Activated CD8-positive, alpha-beta memory T cell treated with anti-CD3 and anti-CD28 coated beads, Interleukin-2, amount 50 U/mL, for 4 hours (primary cell): ENCODE measurements at regions not wholly inside any gene's neighbourhood (a gene's known extent, or its start where the extent isn't known, plus 50 kb on each side); places are given as distances from the start of the nearest gene placed in this dataset.

ENCODE experiments used
- DNase-seq: peaks from one replicate; pipeline ENCODE4 v3.0.0-alpha.2; 2020

GRCh38 chr18:47530695-47531094 is 279.2 kb upstream of the SKOR2 start:
- no peak for DNase-seq

DNA sequence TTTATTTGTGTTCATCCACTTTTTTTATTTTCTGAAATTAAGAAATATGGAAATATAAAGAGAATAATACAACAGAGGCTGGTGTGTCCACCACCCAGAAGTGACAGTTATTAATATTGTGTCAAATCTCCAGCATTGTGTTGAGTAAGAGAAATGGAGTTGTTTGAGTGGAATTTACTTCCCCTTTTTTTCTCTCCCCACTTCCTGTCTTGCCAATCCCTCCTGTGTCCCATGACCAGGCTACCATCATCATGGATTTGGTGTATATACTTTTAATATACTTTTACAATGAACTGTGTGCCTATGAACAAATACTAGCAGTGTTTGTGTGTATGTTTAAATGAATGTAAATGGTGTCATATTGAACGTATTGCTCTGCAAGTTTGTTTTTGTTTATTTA is 276.9 kb upstream of the SKOR2 start:
- DNase-seq = no peak

- no peak for DNase-seq
Observed at GRCh38 chr18:47526147-47526546, 274.7 kb upstream of the SKOR2 start.

DNA sequence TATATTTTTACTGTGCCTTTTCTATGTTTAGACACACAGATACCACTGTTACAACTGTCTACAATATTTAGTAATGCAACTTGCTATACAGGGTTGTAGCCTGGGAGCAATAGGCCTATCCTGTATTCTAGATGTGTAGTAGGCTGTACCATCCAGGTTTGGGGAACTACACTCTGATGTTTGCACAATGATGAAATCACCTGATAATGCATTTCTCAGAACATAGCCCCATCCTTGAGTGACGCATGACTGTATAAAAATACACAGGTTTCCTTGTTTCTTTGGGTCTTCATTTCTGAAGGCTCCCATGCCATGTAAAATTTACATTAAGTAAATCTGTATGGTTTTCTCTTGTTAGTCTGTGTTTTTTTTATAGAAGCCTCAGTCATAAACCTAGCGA is 270.9 kb upstream of the SKOR2 start:
- DNase-seq = no peak

DNA sequence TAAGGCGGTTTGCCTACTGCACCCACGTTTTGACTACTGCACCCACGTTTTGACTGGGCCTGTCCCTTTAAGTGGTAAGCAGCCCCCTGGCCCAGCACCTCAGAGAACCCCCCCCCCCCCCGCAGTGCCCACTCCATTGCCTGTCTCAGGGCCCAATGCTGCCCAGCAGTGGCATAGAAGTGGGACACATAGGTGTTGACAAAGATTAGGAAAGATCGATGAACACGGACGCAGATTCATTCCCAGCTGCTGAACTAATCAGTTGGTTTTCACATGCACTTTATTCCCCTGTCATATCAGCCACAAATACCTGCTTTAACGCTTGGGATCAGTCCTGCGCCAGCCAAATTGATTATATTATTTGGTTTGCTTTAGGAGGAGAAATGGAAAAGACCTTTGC is 268.8 kb upstream of the SKOR2 start:
- DNase-seq = no peak

DNA sequence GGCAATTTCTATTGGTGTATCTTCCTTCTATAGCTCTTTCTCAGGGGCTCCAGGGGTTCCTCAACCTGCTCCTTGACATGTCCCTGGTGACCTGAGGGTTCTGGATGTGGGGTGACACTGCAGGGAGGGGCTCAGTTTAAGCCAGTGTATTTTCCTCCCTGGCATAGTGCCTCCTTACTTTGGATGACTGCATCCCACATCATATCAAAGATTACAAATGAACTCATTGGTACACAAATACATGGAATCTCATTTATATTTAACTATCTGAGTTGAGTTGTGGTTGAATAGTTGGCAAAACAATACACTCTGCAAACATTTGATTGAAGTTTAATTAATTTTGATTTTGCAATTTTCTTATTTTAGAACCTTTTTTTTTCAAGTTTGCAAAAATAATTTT is 268.2 kb upstream of the SKOR2 start:
- no peak for DNase-seq

- DNase-seq = no peak
Observed at GRCh38 chr18:47519277-47519676, 267.8 kb upstream of the SKOR2 start.

- DNase-seq = no peak
Observed at GRCh38 chr18:47513614-47514013, 262.2 kb upstream of the SKOR2 start.

DNA sequence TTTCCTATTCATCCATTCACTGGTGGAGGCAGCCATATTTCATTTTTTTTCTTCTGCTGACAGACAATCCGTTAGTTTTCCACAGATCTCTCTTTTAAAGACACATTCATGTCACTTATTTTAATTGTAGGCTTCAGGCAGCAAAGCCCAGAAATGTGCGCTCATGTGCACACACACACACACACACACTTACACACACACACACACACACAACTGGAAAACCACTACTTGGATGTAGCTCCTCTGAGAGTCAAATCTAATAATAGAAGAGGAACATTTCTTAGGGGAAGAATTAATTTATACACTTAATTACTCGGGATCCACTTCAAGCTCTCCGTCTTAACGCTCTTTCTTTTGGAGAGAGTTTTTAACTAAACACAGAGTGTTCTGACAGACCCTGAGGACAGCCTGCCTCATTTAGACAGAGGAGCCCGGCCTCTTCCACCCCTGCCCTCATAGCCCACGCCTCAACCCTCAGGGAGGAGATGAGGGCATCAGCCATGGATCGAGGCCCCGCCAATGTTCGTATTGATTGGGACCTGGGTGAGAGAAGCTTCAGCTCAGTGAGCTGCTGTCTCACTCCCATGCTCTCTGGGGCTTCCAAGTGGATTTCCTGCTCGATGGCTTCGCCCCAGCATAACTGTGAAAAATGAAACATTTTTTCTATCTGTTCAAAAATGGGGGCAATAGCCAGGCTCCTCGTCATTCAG is 261.4 kb upstream of the SKOR2 start:
- DNase-seq = no peak

DNA sequence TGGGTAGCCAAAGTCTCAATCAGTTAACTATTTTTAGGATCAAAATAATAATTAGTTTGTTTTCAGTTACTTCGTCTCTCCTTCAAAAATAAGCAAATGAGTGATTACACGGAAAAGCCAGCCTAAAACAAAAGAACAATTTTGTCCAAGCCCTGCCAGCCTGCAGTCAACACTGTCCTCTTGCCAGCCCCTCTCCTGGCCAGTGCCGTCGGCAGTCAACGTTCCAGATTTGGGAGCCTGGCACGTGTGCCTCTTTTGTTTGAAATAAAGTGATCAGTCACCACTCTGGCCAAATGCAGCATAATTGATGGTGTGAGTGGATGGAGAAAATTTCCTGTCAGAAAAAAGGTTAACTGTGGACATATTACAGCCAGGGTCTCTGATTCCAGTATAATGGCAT is 260.6 kb upstream of the SKOR2 start:
- no peak for DNase-seq

DNA sequence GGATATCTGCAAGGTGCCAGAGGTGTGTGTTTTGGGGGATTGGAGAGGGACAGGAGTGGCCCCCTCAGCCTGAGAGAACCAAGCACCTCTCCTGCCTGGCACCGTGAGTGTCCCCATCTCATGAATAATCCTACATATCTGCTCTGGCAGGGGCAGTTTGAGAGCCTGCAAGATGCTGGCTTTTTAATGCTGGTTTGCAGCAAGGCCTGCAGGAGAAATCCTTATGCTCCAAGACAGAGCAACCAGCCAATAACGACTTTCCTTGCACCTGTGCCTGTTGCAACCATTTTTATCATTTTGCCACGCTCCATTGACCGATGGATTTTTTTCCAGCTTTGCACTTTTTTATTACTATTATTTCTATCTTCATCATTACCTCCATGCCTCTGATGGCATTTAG is 259.4 kb upstream of the SKOR2 start:
- DNase-seq = no peak

DNA sequence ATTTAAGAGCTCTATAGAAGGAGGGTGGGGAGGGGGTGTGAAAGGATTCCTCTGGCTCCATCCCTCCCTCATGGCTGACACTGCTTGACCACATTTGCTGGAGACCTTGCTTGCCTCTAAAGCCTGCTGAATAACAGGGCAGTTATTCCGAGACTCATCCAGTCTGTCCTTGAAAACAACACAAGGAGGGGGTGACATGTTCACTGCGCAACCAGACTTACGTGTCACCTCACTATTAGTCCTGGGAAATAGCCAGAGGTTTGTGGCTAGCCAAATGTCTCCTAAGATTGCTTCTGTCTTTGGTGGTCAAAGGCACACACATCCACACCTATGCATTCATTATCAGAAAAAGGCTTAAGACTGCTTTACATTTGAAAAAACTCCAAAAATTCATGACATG is 256.2 kb upstream of the SKOR2 start:
- DNase-seq = no peak

GRCh38 chr18:47506897-47507296 is 255.4 kb upstream of the SKOR2 start:
- DNase-seq = no peak

DNA sequence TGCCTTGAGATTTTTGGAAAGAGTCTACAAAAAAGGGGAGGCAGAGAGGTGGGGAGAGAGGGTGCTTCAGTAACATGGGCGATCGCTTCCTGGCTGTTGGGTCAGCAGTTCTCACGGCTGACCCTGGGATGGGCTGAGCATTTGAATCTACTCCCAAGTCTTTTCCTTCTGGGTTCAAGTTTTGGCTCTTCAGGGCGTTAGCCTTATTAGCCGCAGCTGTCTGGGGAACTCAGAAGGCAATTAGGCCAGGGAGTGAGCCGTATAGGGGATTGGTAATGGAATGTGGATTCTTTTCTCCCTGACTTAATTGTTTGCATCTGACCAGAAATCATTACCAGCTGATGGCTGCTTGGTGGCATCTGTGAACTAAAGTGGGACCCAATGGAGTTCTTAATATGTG is 250.5 kb upstream of the SKOR2 start:
- no peak for DNase-seq

GRCh38 chr18:47500930-47501329 is 249.5 kb upstream of the SKOR2 start:
- DNase-seq = no peak

DNA sequence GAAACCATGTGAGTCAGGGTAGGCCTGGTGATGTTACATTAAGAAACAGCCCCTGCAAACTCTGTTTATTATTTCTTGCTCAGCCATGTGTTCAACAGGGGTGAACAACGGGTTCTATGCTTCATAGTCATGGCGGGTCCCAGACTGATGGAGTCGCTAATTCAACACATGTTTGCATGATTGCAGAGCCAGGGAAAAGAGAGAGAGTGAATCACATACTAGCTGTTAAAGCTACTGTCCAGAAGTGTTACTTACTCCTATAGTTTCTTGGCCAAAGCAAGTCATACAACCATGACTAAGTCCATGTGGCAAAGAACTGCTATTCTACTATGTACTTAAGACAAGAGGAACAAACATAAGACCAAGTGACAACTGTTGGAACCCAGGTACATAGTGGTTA is 241.2 kb upstream of the SKOR2 start:
- no peak for DNase-seq

GRCh38 chr18:47490882-47491281 is 239.4 kb upstream of the SKOR2 start:
- no peak for DNase-seq

GRCh38 chr18:47485221-47485797 is 233.8 kb upstream of the SKOR2 start:
- no peak for DNase-seq

GRCh38 chr18:47484068-47484467 is 232.6 kb upstream of the SKOR2 start:
- DNase-seq = no peak

DNA sequence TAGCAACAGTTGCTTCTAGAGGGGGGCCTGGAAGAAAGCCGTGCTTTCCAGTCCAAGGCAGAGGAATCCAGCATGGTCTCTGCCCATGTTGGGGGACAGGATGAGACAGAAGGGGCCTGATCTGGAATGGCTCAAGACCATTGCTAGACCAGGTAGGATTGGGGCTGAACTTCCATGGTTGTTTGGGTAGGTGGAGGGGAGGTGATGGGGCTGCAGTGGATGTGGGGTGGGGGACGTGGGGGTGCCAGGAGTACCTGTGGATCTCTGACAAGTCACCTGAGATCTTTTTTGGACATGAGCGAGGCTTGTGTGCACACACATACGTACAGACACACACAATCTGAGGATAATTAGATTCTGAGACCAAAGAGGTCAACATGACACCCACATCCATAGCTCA is 228.7 kb upstream of the SKOR2 start:
- DNase-seq = no peak

- DNase-seq = no peak
Observed at GRCh38 chr18:47471784-47472183, 220.3 kb upstream of the SKOR2 start.

DNA sequence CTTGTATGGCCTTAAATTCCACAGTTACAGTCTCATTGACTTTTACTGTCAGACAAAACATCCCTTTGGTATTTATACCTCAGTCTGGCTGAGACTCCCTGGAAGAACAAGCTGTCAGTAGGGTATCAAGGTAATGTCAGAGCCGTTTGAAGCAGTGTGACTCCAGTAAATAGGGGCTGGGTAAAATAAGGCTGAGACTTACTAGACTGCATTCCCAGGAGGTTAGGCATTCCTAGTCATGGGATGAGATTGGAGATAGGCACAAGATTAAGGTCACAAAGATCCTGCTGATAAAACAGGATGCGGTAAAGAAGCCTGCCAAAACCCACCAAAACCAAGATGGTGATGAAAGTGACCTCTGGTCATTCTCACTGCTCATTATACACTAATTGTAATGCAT is 219.5 kb upstream of the SKOR2 start:
- no peak for DNase-seq

DNA sequence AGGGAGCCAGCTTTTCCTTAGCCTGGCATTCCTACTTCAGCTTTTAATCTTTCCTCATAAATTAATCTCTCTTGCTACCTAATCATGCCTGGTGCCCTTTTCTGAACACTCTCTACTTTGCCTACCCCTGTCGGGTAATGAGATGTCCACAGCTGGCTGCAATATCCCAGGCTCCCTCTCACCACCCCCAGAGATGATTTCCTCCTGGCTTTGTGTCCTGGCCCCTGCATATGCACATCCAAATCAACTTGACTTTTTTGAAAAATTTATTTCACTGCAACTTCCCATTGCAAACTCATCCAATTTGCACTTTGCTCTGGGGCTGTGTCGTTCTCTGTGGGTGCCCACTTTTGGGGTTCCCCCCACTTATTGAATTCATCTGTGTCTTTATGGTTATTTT is 218.1 kb upstream of the SKOR2 start:
- no peak for DNase-seq

DNA sequence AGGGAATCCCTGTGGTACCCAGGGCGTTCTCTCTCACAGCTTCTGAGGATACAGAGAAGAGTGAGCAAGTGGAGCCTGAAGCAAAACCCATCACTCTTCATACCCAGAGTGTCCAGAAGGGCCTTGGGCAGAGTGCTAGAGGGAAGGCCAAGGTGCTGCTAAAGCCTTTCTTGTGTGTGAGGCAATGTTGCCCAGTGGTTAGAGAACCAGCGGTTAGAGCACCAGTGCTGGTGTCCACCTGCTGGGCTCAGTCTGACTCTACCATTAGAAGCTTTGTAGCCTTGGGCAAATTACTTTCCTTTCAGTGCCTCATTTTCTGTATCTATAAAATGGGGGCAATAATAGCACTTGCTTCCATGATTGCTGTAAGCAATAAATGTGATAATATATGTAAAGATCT is 210.5 kb upstream of the SKOR2 start:
- DNase-seq = no peak

- no peak for DNase-seq
Observed at GRCh38 chr18:47461406-47461948, 210.0 kb upstream of the SKOR2 start.
